Small intestine (tissue), 7 donors: ENCODE measurements at regions not wholly inside any gene's neighbourhood (a gene's known extent, or its start where the extent isn't known, plus 50 kb on each side); places are given as distances from the start of the nearest gene placed in this dataset.
"Not testable (repeated sequence)": the region's sequence is repeated elsewhere in the genome, so short reads cannot be mapped to it uniquely, and the experiment has no call there.

ENCODE experiments used
- DNase-seq, 2 donors: peaks; one replicate each; pipeline versions ENCODE4 v3.0.0 to v3.0.0-alpha.2; 2013
- FAIRE-seq: peaks from 2 replicates; lab custom pipeline; 2012; peaks lifted over from hg19 to GRCh38; lab: Jason Lieb, UNC
- H3K27ac ChIP-seq, 3 donors: one replicate each; pipeline ENCODE4 v1.5.1; 2013; ENCODE audit warnings: low read length in 2 of 3, mild to moderate bottlenecking in 2 of 3, control low read depth in 1 of 3, inconsistent platforms in 1 of 3, low read depth in 1 of 3, moderate library complexity in 1 of 3
- H3K27me3 ChIP-seq, 3 donors: one replicate each; pipeline ENCODE4 v1.6.1; 2013; ENCODE audit warnings: low read length in 3 of 3, inconsistent platforms in 1 of 3; ENCODE audit not compliant: control insufficient read depth in 3 of 3, insufficient read depth in 3 of 3
- H3K36me3 ChIP-seq, 3 donors: one replicate each; pipeline ENCODE4 v1.6.1; 2013; ENCODE audit warnings: low read length in 3 of 3, inconsistent platforms in 1 of 3, low read depth in 1 of 3, mild to moderate bottlenecking in 1 of 3, moderate library complexity in 1 of 3; ENCODE audit not compliant: control insufficient read depth in 3 of 3, insufficient read depth in 2 of 3
- H3K4me1 ChIP-seq, 3 donors: one replicate each; pipeline ENCODE4 v1.6.1; 2013; ENCODE audit warnings: low read length in 2 of 3, inconsistent platforms in 1 of 3, low read depth in 1 of 3, mild to moderate bottlenecking in 1 of 3, moderate library complexity in 1 of 3; ENCODE audit not compliant: control insufficient read depth in 3 of 3, insufficient read depth in 2 of 3
- H3K4me3 ChIP-seq, 3 donors: one replicate each; pipeline ENCODE4 v1.5.1; 2013; ENCODE audit warnings: low read length in 3 of 3, control low read depth in 1 of 3, inconsistent platforms in 1 of 3, low read depth in 1 of 3, mild to moderate bottlenecking in 1 of 3, moderate library complexity in 1 of 3
- H3K9me3 ChIP-seq, 2 donors: one replicate each; pipeline ENCODE4 v1.6.1; 2013; ENCODE audit warnings: low read depth in 1 of 2, low read length in 1 of 2; ENCODE audit not compliant: control insufficient read depth in 2 of 2, insufficient read depth in 1 of 2
- WGBS, 3 donors: extraction: QIAGEN DNeasy Blood & Tissue Kit; methylation state at CpG; one replicate each; pipeline ENCODE4 v1.1.7; 2013; 5-methylcytosine and 5-hydroxymethylcytosine counted together
- donor health status: healthy with polysubstance abuse.
- donor health status: control.
- donor health status: control.
- donor health status: Bipolar disorder and iron deficiency.
- donor health status: healthy.

GRCh38 chr2:130266836-130267235, 68.6 kb upstream of the TUBA3E start:
- DNase-seq, H3K4me3 ChIP-seq, FAIRE-seq, H3K27me3 ChIP-seq, H3K27ac ChIP-seq, H3K9me3 ChIP-seq, H3K4me1 ChIP-seq, H3K36me3 ChIP-seq: not testable (repeated sequence)
- WGBS, 3 donors: 88 to 93% (median 92%) methylated on average over 7 of the region's 7 CpGs

GRCh38 chr2:130265570-130266247, 67.5 kb upstream of the TUBA3E start:
- not testable (repeated sequence) for H3K4me1 ChIP-seq, H3K9me3 ChIP-seq, H3K4me3 ChIP-seq, H3K36me3 ChIP-seq, H3K27ac ChIP-seq, FAIRE-seq, DNase-seq, H3K27me3 ChIP-seq
- WGBS, 3 donors: 87 to 93% (median 88%) methylated on average over 9 to 11 of the region's 12 CpGs

- H3K4me1 ChIP-seq, H3K36me3 ChIP-seq, DNase-seq, H3K4me3 ChIP-seq, H3K27me3 ChIP-seq, H3K27ac ChIP-seq, FAIRE-seq, H3K9me3 ChIP-seq: not testable (repeated sequence)
- 83 to 90% (median 85%) methylated on average over 9 of the region's 9 CpGs for WGBS, 3 donors
These were observed 66.7 kb upstream of the TUBA3E start for GRCh38 chr2:130264901-130265320.

- no peak overlapping the region for H3K27ac ChIP-seq
- H3K27me3 ChIP-seq: peaks cover 0 to 5% (median 3%) of the 10 kb centered on the region in 3 donors
- no peaks in the 10 kb centered on the region for H3K9me3 ChIP-seq
- no peaks in the 10 kb centered on the region for H3K36me3 ChIP-seq
- no peaks in the 10 kb centered on the region for H3K4me1 ChIP-seq
- FAIRE-seq (no peak), DNase-seq (no peak)
- WGBS, 3 donors: 77 to 87% (median 84%) methylated on average over 5 of the region's 5 CpGs
- H3K4me3 ChIP-seq: no peak overlapping the region
These were observed 66.3 kb upstream of the TUBA3E start for GRCh38 chr2:130264501-130264900.

GRCh38 chr2:130264046-130264445, 65.8 kb upstream of the TUBA3E start:
- DNase-seq (no peak), FAIRE-seq (no peak)
- 83 to 92% (median 86%) methylated on average over 7 of the region's 7 CpGs for WGBS, 3 donors
- Histone ChIP-seq H3K27ac (no peak overlapping the region), H3K4me1 (no peaks in the 10 kb centered on the region), H3K9me3 (no peaks in the 10 kb centered on the region), H3K4me3 (no peak overlapping the region), H3K36me3 (no peaks in the 10 kb centered on the region), H3K27me3 (peaks cover 0 to 5% (median 3%) of the 10 kb centered on the region in 3 donors)

GRCh38 chr2:130263606-130264005, 65.4 kb upstream of the TUBA3E start:
- Histone ChIP-seq H3K9me3 (no peaks in the 10 kb centered on the region), H3K27ac (no peak overlapping the region), H3K36me3 (no peaks in the 10 kb centered on the region), H3K4me3 (no peak overlapping the region), H3K27me3 (peaks cover 0 to 5% (median 3%) of the 10 kb centered on the region in 3 donors), H3K4me1 (no peaks in the 10 kb centered on the region)
- FAIRE-seq (no peak), DNase-seq (no peak)
- 68 to 76% (median 75%) methylated on average over 7 of the region's 7 CpGs for WGBS, 3 donors

GRCh38 chr2:130261970-130262760, 63.9 kb upstream of the TUBA3E start:
- no peak for DNase-seq
- Histone ChIP-seq H3K4me1 (no peaks in the 10 kb centered on the region), H3K36me3 (no peaks in the 10 kb centered on the region), H3K9me3 (no peaks in the 10 kb centered on the region), H3K4me3 (no peak overlapping the region), H3K27ac (no peak overlapping the region), H3K27me3 (peaks cover 0 to 5% (median 3%) of the 10 kb centered on the region in 3 donors)
- FAIRE-seq: no peak
- WGBS, 3 donors: 52 to 58% (median 55%) methylated on average over 11 of the region's 11 CpGs

GRCh38 chr2:130261099-130261498, 62.9 kb upstream of the TUBA3E start:
- H3K27ac ChIP-seq: no peak overlapping the region
- WGBS, 3 donors: 74 to 80% (median 75%) methylated on average over 10 of the region's 10 CpGs
- H3K4me1 ChIP-seq: no peaks in the 10 kb centered on the region
- H3K4me3 ChIP-seq: no peak overlapping the region
- FAIRE-seq (no peak), DNase-seq (no peak)
- peaks cover 0 to 5% (median 3%) of the 10 kb centered on the region in 3 donors for H3K27me3 ChIP-seq
- no peaks in the 10 kb centered on the region for H3K36me3 ChIP-seq
- no peaks in the 10 kb centered on the region for H3K9me3 ChIP-seq
